ENCODE measurements at regions not wholly inside any gene's neighbourhood (a gene's known extent, or its start where the extent isn't known, plus 50 kb on each side); places are given as distances from the start of the nearest gene placed in this dataset.

DNA sequence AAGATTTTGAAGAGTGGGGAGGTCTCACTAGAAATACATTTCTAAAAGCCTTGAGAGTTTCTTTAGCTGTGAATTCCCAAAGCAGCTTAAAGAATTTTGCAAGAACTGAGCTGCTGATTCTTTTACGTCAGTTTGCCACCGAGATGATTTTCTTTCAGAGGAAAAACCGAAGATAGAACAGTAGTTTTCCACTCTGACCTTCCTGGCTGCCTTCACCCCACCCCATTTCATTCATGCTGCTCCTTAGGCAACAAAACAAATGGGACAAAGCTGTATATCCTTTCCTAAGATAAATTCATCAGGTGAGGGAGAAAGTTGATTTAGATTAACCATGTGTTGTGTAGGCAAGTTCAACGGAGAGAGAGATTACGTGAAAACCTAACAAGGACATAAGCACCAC lies 947.0 kb downstream of the GALC start:
- TF ChIP-seq, protein P1, sequence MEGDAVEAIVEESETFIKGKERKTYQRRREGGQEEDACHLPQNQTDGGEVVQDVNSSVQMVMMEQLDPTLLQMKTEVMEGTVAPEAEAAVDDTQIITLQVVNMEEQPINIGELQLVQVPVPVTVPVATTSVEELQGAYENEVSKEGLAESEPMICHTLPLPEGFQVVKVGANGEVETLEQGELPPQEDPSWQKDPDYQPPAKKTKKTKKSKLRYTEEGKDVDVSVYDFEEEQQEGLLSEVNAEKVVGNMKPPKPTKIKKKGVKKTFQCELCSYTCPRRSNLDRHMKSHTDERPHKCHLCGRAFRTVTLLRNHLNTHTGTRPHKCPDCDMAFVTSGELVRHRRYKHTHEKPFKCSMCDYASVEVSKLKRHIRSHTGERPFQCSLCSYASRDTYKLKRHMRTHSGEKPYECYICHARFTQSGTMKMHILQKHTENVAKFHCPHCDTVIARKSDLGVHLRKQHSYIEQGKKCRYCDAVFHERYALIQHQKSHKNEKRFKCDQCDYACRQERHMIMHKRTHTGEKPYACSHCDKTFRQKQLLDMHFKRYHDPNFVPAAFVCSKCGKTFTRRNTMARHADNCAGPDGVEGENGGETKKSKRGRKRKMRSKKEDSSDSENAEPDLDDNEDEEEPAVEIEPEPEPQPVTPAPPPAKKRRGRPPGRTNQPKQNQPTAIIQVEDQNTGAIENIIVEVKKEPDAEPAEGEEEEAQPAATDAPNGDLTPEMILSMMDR (IDR thresholded peaks at IDR 0.05) = no peak
- no peak for TF ChIP-seq EP300 (IDR thresholded peaks at IDR 0.05)
